Dermis microvascular lymphatic vessel endothelial cell (primary cell): ENCODE measurements at regions not wholly inside any gene's neighbourhood (a gene's known extent, or its start where the extent isn't known, plus 50 kb on each side); places are given as distances from the start of the nearest gene placed in this dataset.
"Not testable (repeated sequence)": the region's sequence is repeated elsewhere in the genome, so short reads cannot be mapped to it uniquely, and the experiment has no call there.

Experiments
- DNase-seq, 2 donors: peaks; one replicate each; pipeline versions ENCODE4 v3.0.0 to v3.0.0-alpha.2; 2010; ENCODE audit warnings: low read depth in 2 of 2

GRCh38 chr22:22058633-22059290 is 76.2 kb upstream of the TOP3B start:
- DNase-seq: no peak

GRCh38 chr22:22057617-22058378 is 75.2 kb upstream of the TOP3B start:
- DNase-seq: no peak

- not testable (repeated sequence) for DNase-seq
These were observed 74.4 kb upstream of the TOP3B start for GRCh38 chr22:22056809-22057594.

DNA sequence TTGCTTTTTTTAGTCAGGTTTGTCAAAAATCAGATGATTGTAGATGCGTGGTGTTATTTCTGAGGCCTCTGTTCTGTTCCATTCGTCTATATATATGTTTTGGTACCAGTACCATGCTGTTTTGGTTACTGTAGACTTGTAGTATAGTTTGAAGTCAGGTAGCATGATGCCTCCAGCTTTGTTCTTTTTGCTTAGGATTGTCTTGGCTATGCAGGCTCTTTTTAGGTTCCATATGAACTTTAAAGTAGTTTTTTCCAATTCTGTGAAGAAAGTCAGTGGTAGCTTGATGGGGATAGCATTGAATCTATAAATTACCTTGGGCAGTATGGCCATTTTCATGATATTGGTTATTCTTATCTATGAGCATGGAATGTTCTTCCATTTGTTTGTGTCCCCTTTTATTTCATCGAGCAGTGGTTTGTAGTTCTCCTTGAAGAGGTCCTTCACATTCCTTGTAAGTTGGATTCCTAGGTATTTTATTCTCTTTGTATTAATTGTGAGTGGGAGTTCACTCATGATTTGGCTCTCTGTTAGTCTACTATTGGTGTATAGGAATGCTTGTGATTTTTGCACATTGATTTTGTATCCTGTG is 70.1 kb upstream of the TOP3B start:
- not testable (repeated sequence) for DNase-seq

DNA sequence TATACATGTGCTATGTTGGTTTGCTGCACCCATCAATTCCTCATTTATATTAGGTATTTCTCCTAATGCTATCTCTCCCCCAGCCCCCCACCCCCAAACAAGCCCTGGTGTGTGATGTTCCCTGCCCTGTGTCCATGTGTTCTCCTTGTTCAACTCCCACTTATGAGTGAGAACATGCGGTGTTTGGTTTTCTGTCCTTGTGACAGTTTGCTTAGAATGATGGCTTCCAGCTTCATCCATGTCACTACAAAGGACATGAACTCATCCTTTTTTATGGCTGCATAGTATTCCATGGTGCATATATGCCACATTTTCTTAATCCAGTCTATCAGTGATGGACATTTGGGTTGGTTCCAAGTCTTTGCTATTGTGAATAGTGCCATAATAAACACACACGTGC is 68.4 kb upstream of the TOP3B start:
- DNase-seq: not testable (repeated sequence)

DNA sequence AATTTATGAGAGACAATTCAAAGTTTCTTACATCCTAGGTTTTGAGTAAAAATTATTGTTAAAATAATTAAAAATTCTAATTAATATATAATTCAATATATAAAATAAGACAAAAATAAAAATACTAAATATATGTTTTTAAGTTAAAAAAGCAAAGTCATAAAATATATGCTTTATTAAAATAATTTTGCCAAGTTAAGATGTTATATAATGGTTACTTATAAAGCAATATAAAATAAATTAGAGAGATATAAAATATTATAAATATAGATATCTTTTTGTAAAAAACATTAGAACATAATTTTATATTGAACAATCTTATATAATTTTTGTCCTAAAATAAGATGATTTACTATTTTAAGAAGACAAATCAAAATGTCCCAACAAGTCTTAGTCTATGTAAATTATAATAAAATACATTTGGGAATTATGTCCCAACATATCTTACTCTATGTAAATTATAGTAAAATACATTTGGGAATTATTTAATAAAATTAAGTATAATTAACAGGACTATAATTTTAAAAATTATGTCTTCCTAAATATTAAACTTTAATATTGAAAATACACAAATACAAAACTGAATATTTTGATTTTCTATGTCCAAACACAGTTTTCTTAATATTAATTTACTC is 67.7 kb upstream of the TOP3B start:
- DNase-seq: no peak

DNA sequence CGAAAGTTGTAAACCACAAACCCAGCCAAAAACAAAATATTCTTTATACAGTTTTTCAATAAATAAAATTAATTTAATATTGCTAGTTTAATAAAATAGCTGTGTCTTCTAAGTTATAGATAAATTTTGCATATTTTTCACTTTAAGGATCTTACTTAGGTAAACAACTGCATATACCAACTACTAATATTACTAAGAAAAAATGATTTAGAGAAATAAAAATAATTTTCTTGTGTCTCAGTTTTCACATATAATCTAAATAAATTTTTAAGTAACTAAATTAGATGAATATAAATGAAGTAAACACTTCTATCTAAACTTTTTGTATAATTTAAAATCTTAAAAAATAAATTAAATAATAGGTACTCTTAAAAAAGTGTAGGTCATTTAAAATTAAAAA is 67.1 kb upstream of the TOP3B start:
- DNase-seq: no peak

DNA sequence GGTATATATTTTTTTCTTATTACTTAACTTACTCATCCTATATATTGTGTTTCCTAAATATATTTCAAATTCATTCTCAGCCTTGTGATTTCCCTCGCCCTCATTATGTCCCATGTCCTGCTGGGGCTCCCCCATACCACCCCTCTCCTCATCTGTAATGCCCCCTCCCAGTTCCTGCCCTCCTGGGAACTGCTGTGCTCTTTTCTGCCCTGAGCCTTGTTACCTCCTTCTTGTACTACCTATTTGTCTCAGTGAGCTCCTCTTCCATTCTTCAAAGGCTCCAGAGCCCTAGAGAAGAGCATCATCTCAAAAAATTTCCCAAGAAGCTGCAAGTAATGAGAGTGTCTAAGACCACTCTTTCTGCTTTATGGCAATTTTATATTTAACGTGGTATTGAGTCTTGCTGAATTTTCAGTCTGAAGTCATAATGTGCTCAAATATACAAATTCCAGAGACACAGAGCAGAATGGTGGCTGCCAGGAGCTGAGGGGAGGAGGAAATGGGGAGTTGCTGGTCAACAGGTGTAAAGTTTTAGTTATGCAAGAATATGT is 66.5 kb upstream of the TOP3B start:
- DNase-seq: no peak

DNA sequence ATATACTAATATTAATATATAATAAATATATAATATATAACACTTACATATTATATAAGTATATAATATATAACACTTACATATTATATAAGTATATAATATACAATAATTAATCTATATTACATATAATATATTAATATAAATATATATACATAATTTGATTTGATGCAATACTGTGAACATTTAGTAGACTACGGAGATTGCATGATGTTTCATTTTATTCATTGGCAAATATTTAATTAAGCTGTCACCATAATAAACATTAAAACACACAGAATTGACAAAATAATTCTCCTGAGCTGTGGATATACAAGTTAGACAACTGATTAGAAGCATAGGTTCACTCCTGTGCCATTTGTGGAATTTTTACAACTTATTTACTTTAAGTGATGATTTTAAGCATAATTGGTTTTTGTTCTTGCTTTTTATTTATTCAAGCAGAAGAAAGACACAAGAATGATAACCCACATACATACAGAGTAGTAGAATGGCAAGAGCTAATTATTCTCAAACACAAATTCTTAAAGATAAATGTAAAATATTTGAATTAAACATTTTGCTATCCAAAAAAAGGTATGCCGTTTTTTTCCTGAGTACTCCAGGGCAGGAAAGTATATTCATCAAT is 65.8 kb upstream of the TOP3B start:
- no peak for DNase-seq

DNA sequence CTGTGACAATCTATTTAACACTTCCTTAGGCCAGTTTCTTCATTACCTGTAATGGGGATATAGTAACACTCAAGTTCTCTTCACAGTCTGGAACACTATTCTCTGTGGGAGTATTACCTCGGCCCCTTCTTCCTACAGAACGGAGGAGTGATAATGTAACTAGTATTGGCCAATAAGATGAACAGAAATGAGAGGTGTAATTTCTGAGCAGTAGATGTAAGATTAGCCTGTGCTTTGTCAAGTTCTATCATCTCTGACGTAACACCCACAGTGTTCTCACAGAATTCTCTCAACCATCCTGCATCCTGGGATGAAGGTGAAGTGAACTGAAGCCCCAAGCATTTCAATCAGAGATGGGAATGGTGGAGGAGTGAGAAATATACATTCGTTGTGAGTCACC is 65.2 kb upstream of the TOP3B start:
- DNase-seq: no peak

GRCh38 chr22:22047266-22047665 is 64.7 kb upstream of the TOP3B start:
- DNase-seq: no peak

DNA sequence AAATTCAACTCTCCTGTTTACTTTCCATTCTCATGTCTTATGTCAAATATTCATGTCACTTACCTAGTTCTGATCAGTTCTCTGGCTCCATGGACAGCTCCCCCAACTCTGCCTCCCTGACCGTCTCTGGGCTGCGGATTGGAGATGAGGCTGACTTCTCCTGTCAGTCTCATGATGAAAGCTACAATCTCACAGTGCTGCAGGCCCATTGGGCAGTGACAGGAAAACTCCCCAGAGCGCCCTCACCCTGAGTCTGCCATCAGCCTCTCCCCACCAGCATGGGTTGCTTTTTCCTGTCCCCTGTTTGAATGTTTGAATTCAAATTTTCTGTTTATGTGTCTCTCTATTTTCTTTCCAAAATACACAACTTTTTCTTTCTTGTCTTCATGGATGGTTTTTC is 63.8 kb upstream of the TOP3B start:
- DNase-seq: no peak

- DNase-seq: no peak
These were observed 63.2 kb upstream of the TOP3B start for GRCh38 chr22:22045571-22046335.

DNA sequence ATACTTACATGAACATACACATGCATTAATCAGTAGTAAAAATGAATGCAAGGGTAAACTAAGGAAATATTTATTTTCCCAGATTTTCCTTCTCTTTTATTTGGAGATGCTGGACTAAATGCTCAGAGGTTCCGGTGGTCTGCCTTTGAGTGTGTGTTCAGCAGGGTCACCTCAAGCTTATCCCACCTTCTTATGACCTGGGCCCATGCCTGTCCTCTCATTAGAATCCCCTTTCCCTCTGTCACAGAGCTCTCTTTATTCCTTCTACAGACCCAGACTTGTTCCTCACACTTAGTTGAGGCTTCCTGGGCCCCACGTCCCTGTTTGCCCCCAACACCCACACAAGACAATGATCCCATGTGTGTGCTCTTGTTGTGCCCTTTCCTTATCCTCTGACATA is 61.6 kb upstream of the TOP3B start:
- no peak for DNase-seq

- DNase-seq: no peak
These were observed 60.9 kb upstream of the TOP3B start for GRCh38 chr22:22043296-22044078.

DNA sequence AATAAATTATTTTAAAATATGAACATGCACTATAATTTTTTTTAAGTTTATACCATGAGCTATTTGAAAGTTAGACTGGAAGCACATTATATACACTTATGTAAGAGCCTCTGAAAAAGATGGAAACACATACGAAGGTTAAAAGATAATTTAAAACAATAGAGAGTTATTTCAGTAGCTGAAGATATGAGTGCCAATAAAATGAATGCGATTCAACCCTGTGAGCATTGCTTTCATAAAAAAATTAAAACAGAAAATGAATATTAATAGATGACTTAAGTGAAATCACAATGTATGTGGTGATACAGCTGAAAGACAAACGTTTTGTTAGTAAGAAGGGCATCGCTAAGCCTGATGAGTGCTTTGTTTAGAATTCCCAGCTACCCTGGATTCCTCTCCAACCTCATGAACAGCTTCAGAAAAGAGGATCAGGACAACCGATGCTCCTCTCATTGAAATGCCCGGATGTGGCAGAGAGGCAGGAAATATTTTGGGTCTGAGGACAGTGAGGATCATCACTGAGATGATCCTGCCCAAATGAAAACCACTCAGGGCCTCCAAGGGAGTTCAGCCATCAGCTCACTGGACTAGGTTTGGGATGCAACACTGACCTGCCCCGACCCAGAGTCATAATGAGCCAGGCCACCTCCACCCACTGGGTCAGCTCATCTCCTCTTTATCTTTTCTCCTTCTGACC is 60.2 kb upstream of the TOP3B start:
- DNase-seq: no peak

- no peak for DNase-seq
These were observed 59.4 kb upstream of the TOP3B start for GRCh38 chr22:22042009-22042408.

GRCh38 chr22:22040908-22041307 is 58.3 kb upstream of the TOP3B start:
- DNase-seq: no peak

- no peak for DNase-seq
These were observed 57.9 kb upstream of the TOP3B start for GRCh38 chr22:22040472-22040871.
